HG03045 (cell line): ENCODE measurements at regions not wholly inside any gene's neighbourhood (a gene's known extent, or its start where the extent isn't known, plus 50 kb on each side); places are given as distances from the start of the nearest gene placed in this dataset.

Experiments
- ATAC-seq: cut with Tn5 transposase; IDR thresholded peaks from one replicate; pipeline ENCODE4 v1.9.1; 2021; ENCODE audit warnings: mild to moderate bottlenecking, moderate library complexity; ENCODE audit not compliant: unreplicated experiment

DNA sequence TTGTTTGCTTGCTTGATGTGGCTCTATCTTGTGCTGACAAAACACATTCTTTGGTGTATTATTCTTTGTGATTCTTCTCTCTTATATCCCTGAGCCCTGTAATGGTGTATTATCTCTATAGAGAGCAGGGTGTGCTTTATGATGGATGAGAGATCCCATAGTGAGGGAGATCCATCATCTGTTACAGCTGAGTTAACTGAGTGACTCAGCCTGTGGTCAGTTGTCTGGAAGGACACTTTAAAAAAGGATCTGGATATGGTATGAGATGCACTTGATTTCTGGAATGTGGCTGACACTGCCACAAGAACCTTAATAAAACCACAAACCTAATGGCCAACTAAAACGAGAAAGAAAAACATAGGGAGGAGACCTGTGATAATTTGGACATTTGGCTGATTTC lies 461.4 kb upstream of the SYT1 start:
- no peak for ATAC-seq

DNA sequence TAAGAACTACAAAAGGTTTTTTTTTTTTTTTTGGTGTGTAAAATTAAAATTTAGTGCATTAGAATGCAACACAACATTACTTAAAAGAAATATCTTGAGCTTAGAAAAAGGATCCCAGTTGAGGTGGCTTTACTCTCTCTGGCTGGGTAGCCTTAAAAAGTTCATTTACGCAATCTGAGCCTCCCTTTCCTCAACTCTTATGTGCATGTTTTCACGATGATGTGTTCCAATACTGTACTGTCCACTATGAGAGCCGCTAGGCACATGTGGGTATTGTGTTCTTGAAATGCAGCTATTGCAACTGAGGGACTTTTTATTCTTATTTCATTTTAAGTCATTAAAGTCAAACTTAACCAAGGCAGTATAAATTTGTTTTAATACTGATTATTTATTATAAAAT lies 460.9 kb upstream of the SYT1 start:
- ATAC-seq = no peak

GRCh38 chr12:78406213-78406612 lies 458.4 kb upstream of the SYT1 start:
- no peak for ATAC-seq

DNA sequence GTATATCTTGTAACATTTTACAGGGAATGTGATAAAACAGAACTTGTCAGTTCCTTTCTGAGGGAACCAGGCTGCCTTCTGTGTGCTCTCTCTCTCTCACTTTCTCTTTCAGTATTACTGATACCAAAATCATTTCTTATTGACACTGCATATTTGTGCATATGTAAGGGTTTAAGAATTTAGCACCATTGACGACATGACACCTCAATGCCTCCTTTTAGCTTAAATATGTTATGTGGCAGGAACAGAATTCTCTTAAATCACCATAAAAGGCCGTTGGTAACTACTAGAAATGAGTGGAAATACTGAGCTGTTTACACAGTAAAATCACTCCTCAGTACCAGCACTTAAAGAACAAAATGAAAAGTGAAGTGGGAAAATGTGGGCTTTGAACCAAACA lies 457.7 kb upstream of the SYT1 start:
- ATAC-seq = peak; percentile 82

GRCh38 chr12:78407722-78408121 lies 456.9 kb upstream of the SYT1 start:
- no peak for ATAC-seq

GRCh38 chr12:78414071-78414470 lies 450.5 kb upstream of the SYT1 start:
- ATAC-seq = no peak

- no peak for ATAC-seq
These were observed 445.7 kb upstream of the SYT1 start for GRCh38 chr12:78418919-78419318.

DNA sequence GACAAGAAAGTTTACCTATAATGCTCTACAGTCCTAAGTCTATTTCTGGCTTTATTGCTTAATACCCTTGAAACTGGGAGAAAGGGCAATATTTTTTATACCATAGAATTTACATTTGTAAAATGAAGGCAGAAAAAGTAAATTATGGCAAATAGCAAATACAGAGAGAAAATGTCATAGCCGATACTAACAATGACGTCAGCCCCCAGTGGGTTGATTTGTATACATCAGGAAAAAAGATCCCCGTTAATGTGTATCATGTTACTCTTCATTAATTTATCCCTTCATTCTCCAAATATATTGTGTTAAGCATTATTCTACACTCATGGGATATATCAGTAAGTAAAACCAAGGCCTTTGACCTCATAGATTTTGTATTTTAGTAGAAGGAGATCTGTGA lies 445.1 kb upstream of the SYT1 start:
- no peak for ATAC-seq

- ATAC-seq = no peak
These were observed 443.6 kb upstream of the SYT1 start for GRCh38 chr12:78420991-78421390.

- no peak for ATAC-seq
These were observed 434.0 kb upstream of the SYT1 start for GRCh38 chr12:78430551-78430950.

DNA sequence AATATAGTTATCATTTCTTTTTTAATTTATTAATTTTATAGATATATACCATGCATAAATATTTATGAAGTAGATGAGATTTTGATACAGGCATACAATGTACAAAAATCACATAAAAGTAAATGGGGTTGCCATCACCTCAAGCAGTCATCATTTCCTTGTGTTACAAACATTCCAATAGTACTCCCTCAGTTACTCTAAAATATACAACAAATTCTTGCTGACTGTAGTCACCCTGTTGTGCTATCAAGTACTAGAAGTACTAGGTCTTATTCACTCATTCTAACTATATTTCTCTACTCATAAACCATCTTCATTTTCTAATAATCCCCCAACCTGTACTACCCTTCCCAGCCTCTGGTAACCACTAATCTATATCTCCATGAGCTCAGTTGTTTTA lies 432.6 kb upstream of the SYT1 start:
- no peak for ATAC-seq

DNA sequence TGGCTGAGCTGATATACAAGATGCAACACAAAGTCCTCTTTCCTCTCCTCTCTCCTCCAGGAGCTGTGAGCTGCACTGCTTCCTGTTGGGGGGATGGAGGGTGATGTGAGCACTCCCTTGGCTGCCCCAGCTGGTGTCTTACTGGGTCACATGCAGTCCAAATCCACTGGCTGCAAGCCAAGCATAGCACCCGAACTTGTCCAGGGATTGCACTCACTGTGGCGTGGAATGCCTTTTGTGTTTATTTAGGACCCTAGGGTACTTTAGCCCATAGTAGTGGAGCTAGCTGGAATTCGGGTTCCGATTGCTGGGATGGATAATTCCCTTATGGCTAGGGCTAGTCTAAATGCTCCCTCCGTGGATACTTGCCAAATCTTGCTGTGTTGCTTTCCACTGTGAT lies 424.9 kb upstream of the SYT1 start:
- no peak for ATAC-seq

DNA sequence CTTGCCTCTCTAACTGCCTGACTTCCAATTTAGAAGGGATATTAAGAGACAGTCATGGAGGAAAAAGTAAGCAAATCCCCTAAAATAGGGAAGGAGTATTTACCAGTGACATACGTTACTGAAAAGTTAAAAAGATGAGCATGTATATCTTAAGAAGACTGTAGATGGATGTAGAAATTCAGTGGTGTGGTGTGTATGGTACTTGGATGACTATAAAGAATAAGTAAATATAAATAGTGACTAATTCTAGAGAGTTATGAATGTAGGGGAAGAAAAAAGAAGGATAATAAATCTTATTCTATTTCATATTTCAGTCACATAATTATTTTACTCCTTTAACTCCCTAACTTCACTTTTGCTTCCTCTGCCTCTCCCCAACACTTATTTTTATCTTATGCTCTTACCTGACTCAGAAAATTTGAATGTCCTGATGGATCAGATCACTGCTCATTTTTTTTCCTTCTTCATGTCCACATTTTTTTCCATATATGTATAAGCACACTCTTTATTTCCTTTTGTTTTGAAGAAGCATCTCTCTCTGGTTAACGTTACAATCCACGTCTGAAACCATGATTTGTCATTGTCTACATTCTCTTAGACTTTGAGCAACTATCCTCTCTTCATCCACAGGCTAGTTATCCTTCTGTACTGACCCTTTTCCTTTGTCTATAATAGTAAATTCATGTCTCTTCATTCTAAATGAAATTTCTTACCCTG lies 422.7 kb upstream of the SYT1 start:
- ATAC-seq = no peak

- no peak for ATAC-seq
These were observed 422.1 kb upstream of the SYT1 start for GRCh38 chr12:78442454-78442801.

DNA sequence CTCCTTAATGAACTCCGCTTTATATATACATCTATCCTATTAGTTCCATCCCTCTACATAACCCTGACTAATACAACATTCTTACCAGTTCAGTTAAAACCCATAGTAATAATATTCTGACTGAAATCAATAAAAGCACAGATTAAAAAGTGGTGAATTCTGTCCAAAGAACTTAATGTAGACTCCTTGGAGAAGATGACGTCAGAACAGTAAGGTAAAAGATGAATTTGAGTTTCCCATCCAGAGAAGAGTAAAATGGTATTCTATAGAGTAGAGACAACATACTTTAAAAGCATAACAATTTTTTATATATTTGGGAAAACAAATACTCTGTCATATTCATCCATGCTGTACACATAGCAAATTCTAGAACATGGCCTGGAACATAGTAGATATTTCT lies 418.0 kb upstream of the SYT1 start:
- ATAC-seq = no peak

DNA sequence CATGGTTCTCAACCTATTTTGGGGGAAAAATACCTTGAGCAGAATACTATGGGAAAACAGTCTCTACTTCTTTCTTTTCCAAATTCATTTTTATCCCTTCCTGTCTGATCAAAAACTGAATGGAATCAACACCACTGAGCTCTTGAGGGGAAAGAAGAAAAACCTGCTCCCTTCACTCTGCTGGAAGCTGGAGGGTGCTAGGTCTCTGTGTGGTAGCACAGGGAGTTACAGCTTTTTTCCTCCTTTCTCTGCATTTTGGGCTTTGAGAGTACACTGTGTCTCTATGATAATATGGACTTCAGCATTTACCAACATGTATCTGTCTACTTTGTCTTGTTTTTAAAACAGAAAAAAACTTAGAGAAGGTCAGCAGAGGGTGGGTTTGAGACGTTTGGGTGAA lies 417.2 kb upstream of the SYT1 start:
- no peak for ATAC-seq

DNA sequence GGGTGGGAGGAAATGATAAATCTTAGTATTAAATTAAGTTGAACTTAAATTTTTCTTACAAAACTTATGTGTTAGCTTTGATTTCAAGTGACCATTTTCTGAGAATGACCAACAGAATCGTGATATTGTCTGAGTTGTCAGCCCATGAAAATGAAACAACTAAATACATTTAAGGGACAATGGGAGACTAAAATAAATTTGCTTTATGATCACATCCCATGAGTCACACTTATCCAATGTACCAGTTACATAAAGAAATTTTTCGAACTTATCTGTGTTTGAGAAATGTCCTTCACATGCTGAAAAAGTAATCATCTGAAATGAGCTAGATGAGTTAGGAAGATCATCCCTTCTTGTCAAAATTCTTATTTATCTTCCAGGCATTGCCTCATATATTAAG lies 415.9 kb upstream of the SYT1 start:
- no peak for ATAC-seq

DNA sequence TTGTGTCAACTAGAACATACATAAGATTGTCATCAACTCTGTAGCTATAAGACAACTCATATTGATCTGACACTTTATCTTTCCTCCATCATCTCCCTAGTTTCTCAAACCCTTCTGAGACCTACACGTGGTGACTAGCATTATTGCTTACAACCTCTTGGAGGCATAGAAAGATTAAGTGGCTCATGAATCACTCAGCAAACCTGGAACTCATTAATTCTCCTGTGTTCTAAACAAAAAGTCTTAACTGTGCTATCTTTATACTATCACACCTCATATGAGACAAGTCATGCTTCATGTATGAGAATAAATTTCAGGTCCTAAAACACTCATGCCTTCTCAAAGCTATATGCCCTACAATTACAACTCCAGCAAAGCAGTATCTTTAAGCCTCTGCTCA lies 408.6 kb upstream of the SYT1 start:
- no peak for ATAC-seq

- ATAC-seq = peak; percentile 98
These were observed 406.6 kb upstream of the SYT1 start for GRCh38 chr12:78457938-78458337.

GRCh38 chr12:78470354-78471195 lies 394.0 kb upstream of the SYT1 start:
- ATAC-seq = no peak

DNA sequence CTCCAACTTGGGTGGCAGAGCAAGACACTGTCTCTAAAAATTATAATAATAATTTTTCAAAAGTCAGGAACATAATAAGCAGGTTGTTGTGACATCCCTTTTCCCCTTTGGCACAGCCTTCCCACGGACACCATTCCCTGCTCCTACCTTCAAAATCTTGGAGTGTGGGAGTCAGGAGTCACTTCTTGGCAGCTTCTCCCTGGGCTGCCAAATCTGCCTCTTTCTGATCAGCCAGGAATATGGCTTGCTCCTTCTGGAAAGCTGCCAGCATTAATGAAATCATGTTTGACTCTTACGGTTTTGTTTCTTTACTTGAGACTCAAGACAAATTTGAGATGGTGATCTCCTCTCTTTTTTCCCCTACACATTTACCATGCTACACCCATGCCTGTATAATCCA lies 391.4 kb upstream of the SYT1 start:
- no peak for ATAC-seq

DNA sequence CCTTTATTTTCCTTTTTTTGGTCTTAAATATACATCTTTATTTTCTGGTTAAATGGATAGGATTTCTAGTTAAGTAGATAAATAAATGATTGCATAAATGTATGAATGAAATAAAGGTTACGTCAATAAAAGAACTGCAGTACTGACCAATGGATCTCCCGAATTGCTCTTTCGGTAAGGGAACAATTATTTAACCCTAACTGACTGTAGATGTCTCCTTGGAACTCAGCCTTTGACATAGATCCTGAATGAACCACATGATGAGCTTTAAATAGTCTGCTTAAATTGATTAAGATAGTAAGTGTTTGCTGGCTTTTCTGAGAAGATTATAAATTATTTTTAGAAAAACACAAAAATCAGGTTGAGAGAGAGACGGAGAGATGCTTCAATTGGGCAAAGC lies 391.0 kb upstream of the SYT1 start:
- no peak for ATAC-seq
